ENCODE measurements at regions not wholly inside any gene's neighbourhood (a gene's known extent, or its start where the extent isn't known, plus 50 kb on each side); places are given as distances from the start of the nearest gene placed in this dataset.
"Not testable (repeated sequence)": the region's sequence is repeated elsewhere in the genome, so short reads cannot be mapped to it uniquely, and the experiment has no call there.

GRCh38 chr22:48414651-48415050 is 1413.0 kb downstream of the BRD1 start:
- BruUV-seq (replicated peaks) = no TSS peak
- Histone ChIP-seq H3K27ac (ENCODE audit: low read depth, low read length) (no peak overlapping the region), H4K20me1 (ENCODE audit: insufficient read depth) (no peaks in the 10 kb centered on the region)

GRCh38 chr22:48412931-48413330 is 1414.7 kb downstream of the BRD1 start:
- H2AFZ ChIP-seq (ENCODE audit: low read depth, low read length, poor library complexity, severe bottlenecking); H3K4me3 ChIP-seq (replicated peaks in 1 of 2; ENCODE audit: low read depth in 1 of 2, low read length in 2 of 2); H3K9me2 ChIP-seq (ENCODE audit: insufficient read depth); H3K4me1 ChIP-seq (ENCODE audit: control insufficient read depth in 1 of 2, insufficient read depth in 2 of 2, low read length in 2 of 2); H3K27me3 ChIP-seq (ENCODE audit: insufficient read depth, low read length); H3K4me2 ChIP-seq (ENCODE audit: low read length); DNase-seq (ENCODE audit: low read depth, low spot score); RAD21 ChIA-PET (ENCODE audit: low non-redundant PET in 1 of 2, low total read pairs in 2 of 2, uncharacterized antibody in 2 of 2, unreplicated experiment in 2 of 2); BruUV-seq (replicated peaks); H3K27ac ChIP-seq (ENCODE audit: low read depth, low read length); CTCF ChIA-PET; H3K9ac ChIP-seq (ENCODE audit: low read length); intact Hi-C loops (cut with micrococcal nuclease); POLR2A ChIA-PET; ATAC-seq; H3K9me3 ChIP-seq (ENCODE audit: control insufficient read depth in 1 of 2, insufficient read depth in 1 of 2, low read depth in 1 of 2, low read length in 2 of 2); H3K79me2 ChIP-seq (ENCODE audit: insufficient read depth, low read length); H3K36me3 ChIP-seq (ENCODE audit: control insufficient read depth in 1 of 2, insufficient read depth in 2 of 2, low read length in 2 of 2); H4K20me1 ChIP-seq (ENCODE audit: insufficient read depth): not testable (repeated sequence)

More at GRCh38 chr22:48414651-48415050, 1413.0 kb downstream of the BRD1 start:
- CTCF ChIA-PET = no interaction called here
- Histone ChIP-seq H3K9me3 (ENCODE audit: control insufficient read depth in 1 of 2, insufficient read depth in 1 of 2, low read depth in 1 of 2, low read length in 2 of 2) (no peaks in the 10 kb centered on the region; a peak in 1 of 4 replicates), H3K79me2 (ENCODE audit: insufficient read depth, low read length) (no peaks in the 10 kb centered on the region), H3K4me1 (ENCODE audit: control insufficient read depth in 1 of 2, insufficient read depth in 2 of 2, low read length in 2 of 2) (no peaks in the 10 kb centered on the region), H3K4me3 (replicated peaks in 1 of 2; ENCODE audit: low read depth in 1 of 2, low read length in 2 of 2) (no peak overlapping the region), H2AFZ (ENCODE audit: low read depth, low read length, poor library complexity, severe bottlenecking) (no peak overlapping the region), H3K9me2 (ENCODE audit: insufficient read depth) (no peaks in the 10 kb centered on the region), H3K36me3 (ENCODE audit: control insufficient read depth in 1 of 2, insufficient read depth in 2 of 2, low read length in 2 of 2) (no peaks in the 10 kb centered on the region), H3K27me3 (ENCODE audit: insufficient read depth, low read length) (peaks cover 4% of the 10 kb centered on the region; the same call in 1 of the 2 replicates), H3K9ac (ENCODE audit: low read length) (no peak overlapping the region), H3K4me2 (ENCODE audit: low read length) (no peak overlapping the region)
- ATAC-seq (no peak), DNase-seq (ENCODE audit: low read depth, low spot score) (no peak)
- intact Hi-C loops (cut with micrococcal nuclease) = no loop called here
- RAD21 ChIA-PET (ENCODE audit: low non-redundant PET in 1 of 2, low total read pairs in 2 of 2, uncharacterized antibody in 2 of 2, unreplicated experiment in 2 of 2) = no interaction called here
- TF ChIP-seq ATF3 (IDR thresholded peaks at IDR 0.05) = no peak
- TF ChIP-seq YY1 (IDR thresholded peaks at IDR 0.05; ENCODE audit: extremely low read depth, insufficient replicate concordance, low read depth, low read length) = no peak
- no peak for TF ChIP-seq TCF7L2 (IDR thresholded peaks at IDR 0.05; ENCODE audit: borderline replicate concordance, extremely low read depth, insufficient read depth, insufficient read length)
- TF ChIP-seq EZH2 (IDR thresholded peaks at IDR 0.05) = no peak
- TF ChIP-seq CTCF (IDR thresholded peaks at IDR 0.05 in 2 of 3, conservative IDR thresholded peaks at IDR 0.05 in 1 of 3; ENCODE audit: borderline replicate concordance in 1 of 3, insufficient read depth in 1 of 3, low read depth in 2 of 3, low read length in 2 of 3) = no peak
- TF ChIP-seq CBX3 (IDR thresholded peaks at IDR 0.05; ENCODE audit: low read depth) = no peak
- TF ChIP-seq FOSL1 (IDR thresholded peaks at IDR 0.05; ENCODE audit: low read depth) = no peak
- no peak for TF ChIP-seq SP1 (IDR thresholded peaks at IDR 0.05; ENCODE audit: low read depth)
- TF ChIP-seq EZH2phosphoT487 (IDR thresholded peaks at IDR 0.05; ENCODE audit: borderline replicate concordance) = no peak
- TF ChIP-seq RAD21 (IDR thresholded peaks at IDR 0.05; ENCODE audit: low read depth) = no peak
- TF ChIP-seq MAX (IDR thresholded peaks at IDR 0.05) = no peak
- no peak for TF ChIP-seq POLR2A (IDR thresholded peaks at IDR 0.05; ENCODE audit: borderline replicate concordance, extremely low read depth, insufficient read depth, insufficient read length)
- no peak for TF ChIP-seq JUND (IDR thresholded peaks at IDR 0.05)
- TF ChIP-seq SRF (IDR thresholded peaks at IDR 0.05; ENCODE audit: low read depth) = no peak
- TF ChIP-seq CEBPB (IDR thresholded peaks at IDR 0.05; ENCODE audit: low read depth) = no peak
- POLR2A ChIA-PET = no interaction called here
